ENCODE measurements at regions not wholly inside any gene's neighbourhood (a gene's known extent, or its start where the extent isn't known, plus 50 kb on each side); places are given as distances from the start of the nearest gene placed in this dataset.

GRCh38 chr5:169367861-169368260 is 66.9 kb upstream of the SLIT3 start:
- intact Hi-C loops (cut with DNase I), result no loop called here
- no peak for DNase-seq

GRCh38 chr5:169357291-169357690 is 56.4 kb upstream of the SLIT3 start:
- intact Hi-C loops (cut with DNase I), result no loop called here
- no peak for DNase-seq

- intact Hi-C loops (cut with DNase I), result no loop called here
- DNase-seq, result no peak
Measured at GRCh38 chr5:169356811-169357210, 55.9 kb upstream of the SLIT3 start.

- intact Hi-C loops (cut with DNase I), result no loop called here
- DNase-seq, result no peak
Measured at GRCh38 chr5:169356181-169356580, 55.2 kb upstream of the SLIT3 start.

- no peak for DNase-seq
- intact Hi-C loops (cut with DNase I), result no loop called here
Measured at GRCh38 chr5:169354921-169355320, 54.0 kb upstream of the SLIT3 start.

- DNase-seq, result no peak
- intact Hi-C loops (cut with DNase I), result no loop called here
Measured at GRCh38 chr5:169354263-169354662, 53.3 kb upstream of the SLIT3 start.

- intact Hi-C loops (cut with DNase I), result no loop called here
- no peak for DNase-seq
Measured at GRCh38 chr5:169352901-169353300, 52.0 kb upstream of the SLIT3 start.

- no peak for DNase-seq
- intact Hi-C loops (cut with DNase I), result no loop called here
Measured at GRCh38 chr5:169351721-169352120, 50.8 kb upstream of the SLIT3 start.

GRCh38 chr5:169350759-169351240 is 49.9 kb upstream of the SLIT3 start:
- DNase-seq, result no peak
- intact Hi-C loops (cut with DNase I), result no loop called here

Measured in posterior cingulate gyrus (tissue), 11 donors.